GM18511 (cell line): ENCODE measurements at regions not wholly inside any gene's neighbourhood (a gene's known extent, or its start where the extent isn't known, plus 50 kb on each side); places are given as distances from the start of the nearest gene placed in this dataset.

ENCODE experiments used
- ATAC-seq: cut with Tn5 transposase; IDR thresholded peaks from one replicate; pipeline ENCODE4 v1.9.1; 2021; ENCODE audit warnings: mild to moderate bottlenecking, moderate library complexity; ENCODE audit not compliant: unreplicated experiment

- no peak for ATAC-seq
Observed at GRCh38 chr21:38735626-38736206, 70.0 kb upstream of the ETS2 start.

GRCh38 chr21:38740090-38740489 is 65.6 kb upstream of the ETS2 start:
- ATAC-seq, result no peak

GRCh38 chr21:38741092-38741949 is 64.4 kb upstream of the ETS2 start:
- ATAC-seq, result no peak

- no peak for ATAC-seq
Observed at GRCh38 chr21:38741950-38742256, 63.8 kb upstream of the ETS2 start.

GRCh38 chr21:38742580-38743260 is 63.0 kb upstream of the ETS2 start:
- ATAC-seq, result no peak

- no peak for ATAC-seq
Observed at GRCh38 chr21:38743772-38744529, 61.8 kb upstream of the ETS2 start.

- no peak for ATAC-seq
Observed at GRCh38 chr21:38744861-38745260, 60.9 kb upstream of the ETS2 start.

GRCh38 chr21:38747810-38748209 is 57.9 kb upstream of the ETS2 start:
- ATAC-seq, result no peak

- no peak for ATAC-seq
Observed at GRCh38 chr21:38751379-38752050, 54.2 kb upstream of the ETS2 start.

GRCh38 chr21:38752051-38752505 is 53.7 kb upstream of the ETS2 start:
- no peak for ATAC-seq

GRCh38 chr21:38753114-38753513 is 52.6 kb upstream of the ETS2 start:
- no peak for ATAC-seq

- ATAC-seq, result no peak
Observed at GRCh38 chr21:38753557-38753971, 52.2 kb upstream of the ETS2 start.
